RKO (cell line): ENCODE measurements at regions not wholly inside any gene's neighbourhood (a gene's known extent, or its start where the extent isn't known, plus 50 kb on each side); places are given as distances from the start of the nearest gene placed in this dataset.
"Not testable (repeated sequence)": the region's sequence is repeated elsewhere in the genome, so short reads cannot be mapped to it uniquely, and the experiment has no call there.

Source experiments
- DNase-seq: peaks from one replicate; pipeline ENCODE4 v3.0.0-alpha.2; 2016; ENCODE audit warnings: low spot score

DNA sequence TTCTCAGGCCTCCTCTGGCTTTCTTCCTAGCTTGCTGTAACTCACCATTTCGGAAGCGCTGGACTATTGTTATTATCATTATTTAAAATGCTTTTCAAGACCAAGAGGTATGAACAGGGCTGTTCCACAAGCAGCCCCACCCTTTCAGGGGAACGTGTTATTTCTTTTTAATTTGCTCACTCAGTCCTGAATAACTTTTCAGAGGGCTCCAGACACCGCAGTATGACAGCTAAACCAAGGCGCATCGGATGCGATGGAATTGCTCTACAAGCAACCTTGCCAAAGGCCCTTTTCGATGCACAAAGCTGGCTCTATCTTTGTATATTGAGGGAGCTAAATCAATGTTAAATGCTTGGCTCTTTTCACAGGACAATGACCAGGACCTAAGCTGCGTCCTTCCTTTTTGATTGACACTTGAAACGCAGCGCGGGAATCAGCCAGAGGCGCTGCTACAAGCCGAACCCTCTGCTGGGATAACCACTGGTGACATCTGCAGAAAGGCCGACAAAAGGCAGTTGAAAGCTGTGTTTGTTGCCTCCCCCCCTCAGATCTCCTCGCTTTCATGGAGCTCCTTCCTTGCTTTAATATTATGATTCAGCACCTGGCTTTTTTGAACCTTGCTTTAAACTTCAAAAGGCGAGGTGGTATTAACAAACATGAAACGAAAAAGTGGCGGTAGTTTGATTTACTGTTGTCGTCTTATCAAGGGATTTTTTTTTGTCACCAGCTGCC, 204.7 kb upstream of the PROX1 start:
- no peak for DNase-seq

- DNase-seq: no peak
These were observed 203.9 kb upstream of the PROX1 start for GRCh38 chr1:213783893-213784292.

- no peak for DNase-seq
These were observed 201.1 kb upstream of the PROX1 start for GRCh38 chr1:213786683-213787082.

- no peak for DNase-seq
These were observed 197.2 kb upstream of the PROX1 start for GRCh38 chr1:213790565-213790964.

DNA sequence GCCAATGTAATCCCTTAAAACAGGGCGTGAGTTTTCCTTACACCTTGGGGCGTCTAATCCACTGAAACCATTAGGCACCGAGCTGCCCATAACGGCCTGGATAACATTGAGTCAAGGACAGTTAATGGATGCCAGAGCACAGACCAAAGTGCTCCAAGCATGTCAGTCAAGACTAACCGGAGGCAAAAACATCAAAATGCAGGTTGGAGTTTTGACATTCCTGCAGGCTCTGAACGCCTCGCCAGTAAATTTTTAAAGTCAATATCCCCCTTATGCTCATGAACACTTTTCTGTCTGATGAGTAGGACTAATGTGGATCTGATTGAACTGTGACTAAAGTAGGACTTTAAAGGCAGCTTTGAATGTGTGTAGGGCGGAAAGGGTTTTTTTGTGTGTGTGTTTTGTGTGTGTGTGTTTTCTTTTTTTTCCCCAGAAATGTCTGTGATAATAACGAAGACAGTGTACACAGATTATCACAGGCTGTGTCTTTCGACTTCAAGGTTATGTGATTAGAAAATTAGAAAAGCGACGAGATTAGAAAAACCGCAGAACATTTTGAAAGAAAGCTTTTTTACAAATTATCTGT, 194.2 kb upstream of the PROX1 start:
- DNase-seq: no peak

DNA sequence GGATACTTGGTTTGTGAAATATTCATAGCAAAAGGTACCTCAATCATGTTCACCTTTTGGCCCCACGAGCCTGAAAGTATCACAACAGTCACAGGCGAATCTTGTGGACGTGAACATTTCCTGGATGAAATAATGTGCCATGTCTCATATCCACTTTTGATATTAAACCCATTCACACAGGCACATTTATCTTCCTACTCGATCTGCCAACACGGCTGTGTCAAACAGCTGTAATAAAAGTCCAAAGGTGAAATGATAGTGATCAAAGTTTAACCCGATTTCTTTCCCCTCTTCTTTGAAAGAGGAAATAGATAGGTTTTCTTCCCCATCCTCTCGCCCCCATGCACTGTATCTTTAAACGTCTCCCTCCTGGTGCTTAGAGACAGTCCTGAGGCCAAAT, 191.2 kb upstream of the PROX1 start:
- DNase-seq: no peak

DNA sequence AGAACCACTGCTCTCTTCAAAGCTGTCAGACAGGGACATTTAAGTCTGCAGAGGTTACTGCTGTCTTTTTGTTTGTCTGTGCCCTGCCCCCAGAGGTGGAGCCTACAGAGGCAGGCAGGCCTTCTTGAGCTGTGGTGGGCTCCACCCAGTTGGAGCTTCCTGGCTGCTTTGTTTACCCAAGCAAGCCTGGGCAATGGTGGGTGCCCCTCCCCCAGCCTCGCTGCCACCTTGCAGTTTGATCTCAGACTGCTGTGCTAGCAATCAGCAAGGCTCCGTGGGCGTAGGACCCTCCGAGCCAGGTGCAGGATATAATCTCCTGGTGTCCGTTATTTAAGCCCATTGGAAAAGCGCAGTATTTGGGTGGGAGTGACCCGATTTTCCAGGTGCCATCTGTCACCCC, 179.5 kb upstream of the PROX1 start:
- DNase-seq: not testable (repeated sequence)

DNA sequence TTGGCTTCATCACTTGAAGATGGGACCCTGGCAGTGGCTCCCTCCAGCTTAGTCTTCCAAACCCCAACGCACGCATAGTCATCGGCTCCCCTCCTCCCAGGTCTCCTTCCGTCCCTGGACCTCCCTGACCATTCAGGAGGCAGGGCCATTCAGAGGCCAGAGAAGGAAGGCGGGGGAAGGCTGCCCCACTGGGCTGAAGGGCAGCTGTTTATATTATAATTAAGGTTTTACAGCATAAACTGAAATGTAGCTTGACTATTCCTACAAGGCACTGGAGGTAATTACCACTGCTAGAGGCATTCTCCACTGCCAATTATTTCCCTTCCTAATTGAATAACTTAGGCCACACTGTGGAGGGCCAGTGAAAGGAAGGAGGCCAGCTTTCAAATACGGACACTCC, 170.6 kb upstream of the PROX1 start:
- DNase-seq: no peak

GRCh38 chr1:213820362-213821149, 167.2 kb upstream of the PROX1 start:
- DNase-seq: no peak

DNA sequence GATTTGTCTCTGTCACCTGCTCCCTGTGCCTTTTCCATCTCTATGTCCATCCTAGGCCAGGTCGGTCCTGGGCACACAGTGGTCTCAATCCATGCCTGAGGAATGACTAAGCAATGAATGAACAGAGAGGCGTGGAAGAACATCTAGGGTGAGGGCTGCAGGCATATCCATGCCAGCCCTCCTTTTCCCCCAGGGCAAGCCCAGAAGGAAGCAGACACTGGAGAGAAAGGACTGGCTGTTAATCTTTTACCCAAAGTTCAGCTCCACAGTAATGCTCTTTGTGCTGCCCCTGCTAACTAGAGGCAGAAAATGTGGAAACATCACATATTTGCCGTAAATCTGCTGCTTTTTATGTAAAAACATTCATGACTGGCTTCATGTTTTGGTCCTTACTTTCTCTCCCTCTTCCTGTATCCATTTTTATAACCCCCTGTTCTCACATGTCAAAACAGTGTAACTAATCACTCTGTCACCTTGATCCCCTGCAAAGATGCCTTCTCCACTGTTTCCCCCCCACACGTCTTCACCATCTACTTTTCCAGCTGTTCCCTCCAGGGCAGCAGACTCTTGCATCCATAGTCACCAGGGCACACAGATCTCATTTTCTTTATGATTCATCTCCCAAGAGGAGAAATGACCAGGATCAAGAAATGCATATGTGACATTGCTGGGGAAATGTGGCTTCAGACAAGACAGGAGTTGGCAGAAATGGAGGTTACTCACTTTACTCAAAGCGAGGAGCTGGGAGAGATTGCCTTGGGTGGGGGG, 166.4 kb upstream of the PROX1 start:
- DNase-seq: no peak

- DNase-seq: no peak
These were observed 165.8 kb upstream of the PROX1 start for GRCh38 chr1:213821943-213822334.

- no peak for DNase-seq
These were observed 160.9 kb upstream of the PROX1 start for GRCh38 chr1:213826891-213827290.

DNA sequence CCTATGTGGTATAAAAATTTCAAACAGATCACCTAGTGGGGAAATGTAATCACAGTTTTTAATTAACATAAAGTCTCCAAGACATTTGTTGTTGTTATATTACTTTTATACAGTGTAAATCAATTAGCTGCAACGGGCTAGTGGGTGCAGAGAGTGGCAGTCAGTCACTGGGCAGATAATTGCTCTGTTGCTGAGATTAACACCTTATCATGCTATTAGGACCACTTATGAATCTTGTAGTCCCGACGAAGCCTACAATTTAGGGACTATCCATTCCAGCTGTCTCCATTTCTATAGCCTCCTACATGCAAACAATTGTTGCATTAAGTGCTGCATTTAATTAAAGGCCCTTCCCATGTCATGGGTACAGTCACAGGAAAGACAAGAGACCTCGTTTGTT, 158.9 kb upstream of the PROX1 start:
- no peak for DNase-seq

- no peak for DNase-seq
These were observed 158.0 kb upstream of the PROX1 start for GRCh38 chr1:213829780-213830179.

GRCh38 chr1:213830371-213830770, 157.4 kb upstream of the PROX1 start:
- no peak for DNase-seq

- DNase-seq: no peak
These were observed 147.2 kb upstream of the PROX1 start for GRCh38 chr1:213840575-213840974.

DNA sequence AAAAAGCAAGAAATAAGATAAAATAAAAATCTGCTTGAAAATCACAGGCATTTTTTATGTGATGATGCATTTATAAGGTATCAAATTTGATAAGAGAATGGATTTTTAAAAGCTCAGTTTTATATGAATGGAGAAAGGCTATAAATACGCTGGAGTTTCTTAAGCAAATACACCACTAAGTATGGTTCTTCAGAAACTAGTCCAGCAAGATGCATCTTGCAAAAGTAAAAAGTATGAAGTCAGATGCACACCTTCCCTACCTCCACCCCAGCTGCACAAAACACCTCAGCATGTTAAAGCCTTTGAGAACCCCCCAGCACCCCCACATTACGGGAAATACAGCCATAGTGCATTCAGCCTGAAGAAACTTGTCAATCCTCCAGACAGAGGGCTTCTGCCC, 143.1 kb upstream of the PROX1 start:
- DNase-seq: no peak

DNA sequence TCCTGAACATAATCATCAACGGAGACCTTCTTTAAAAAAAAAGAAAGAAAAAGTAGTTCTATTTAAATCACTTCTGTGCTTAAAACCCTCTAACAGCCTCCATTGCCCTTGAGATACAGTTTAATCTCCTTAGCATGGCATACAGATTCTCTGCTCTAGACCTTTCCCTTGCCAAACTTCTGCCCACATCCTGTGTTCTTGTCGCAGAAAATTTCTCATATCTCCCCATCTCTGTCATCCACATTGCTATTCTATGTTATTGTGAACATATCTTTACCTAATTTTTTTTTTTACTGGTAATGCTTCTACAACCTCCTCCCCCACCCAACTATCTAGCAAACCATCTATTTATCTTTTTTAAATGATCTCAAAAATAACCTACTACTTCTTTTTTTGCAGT, 135.7 kb upstream of the PROX1 start:
- no peak for DNase-seq

DNA sequence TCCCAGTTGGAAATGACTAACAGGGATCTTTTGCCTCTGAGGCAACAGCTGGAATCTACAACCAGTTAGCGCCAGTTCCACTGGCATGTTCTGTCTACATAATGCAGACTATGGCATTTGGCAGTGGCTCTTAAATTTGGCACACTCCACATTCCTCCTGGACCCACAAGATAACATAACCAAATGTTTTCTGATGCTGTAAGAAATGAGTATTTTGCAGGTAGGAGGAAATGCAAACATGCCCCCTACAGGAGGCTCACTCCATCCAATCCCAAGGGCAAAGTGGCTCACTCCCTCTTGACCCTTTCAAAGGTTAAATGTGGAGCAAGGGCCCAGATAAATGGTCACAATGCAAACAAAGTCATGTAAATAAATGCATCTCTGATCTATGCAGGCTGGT, 129.2 kb upstream of the PROX1 start:
- DNase-seq: no peak

- DNase-seq: no peak
These were observed 125.9 kb upstream of the PROX1 start for GRCh38 chr1:213861841-213862240.

- DNase-seq: no peak
These were observed 123.7 kb upstream of the PROX1 start for GRCh38 chr1:213864091-213864490.

GRCh38 chr1:213868482-213868881, 119.3 kb upstream of the PROX1 start:
- DNase-seq: no peak

GRCh38 chr1:213871179-213871578, 116.6 kb upstream of the PROX1 start:
- no peak for DNase-seq
